ENCODE measurements at regions not wholly inside any gene's neighbourhood (a gene's known extent, or its start where the extent isn't known, plus 50 kb on each side); places are given as distances from the start of the nearest gene placed in this dataset.

- ATAC-seq = no peak
- TF ChIP-seq ISL1 (CRISPR knock-in tag; IDR thresholded peaks at IDR 0.05) = no peak
- TF ChIP-seq CREB5 (CRISPR knock-in tag; IDR thresholded peaks at IDR 0.05; ENCODE audit: low read depth) = no peak
- no peak for TF ChIP-seq TOX (CRISPR knock-in tag; IDR thresholded peaks at IDR 0.05; ENCODE audit: borderline replicate concordance)
- no peak for TF ChIP-seq ZC3H10 (CRISPR knock-in tag; IDR thresholded peaks at IDR 0.05)
- TF ChIP-seq RARB (CRISPR knock-in tag; IDR thresholded peaks at IDR 0.05) = no peak
- no peak for TF ChIP-seq ARNTL (CRISPR knock-in tag; IDR thresholded peaks at IDR 0.05; ENCODE audit: borderline replicate concordance, low read depth)
- no peak for TF ChIP-seq ESRRG (CRISPR knock-in tag; IDR thresholded peaks at IDR 0.05)
- no peak for TF ChIP-seq ZFP3 (CRISPR knock-in tag; IDR thresholded peaks at IDR 0.05)
- TF ChIP-seq ZNF565 (CRISPR knock-in tag; conservative IDR thresholded peaks at IDR 0.05; ENCODE audit: low read depth) = no peak
- TF ChIP-seq ZNF8 (CRISPR knock-in tag; IDR thresholded peaks at IDR 0.05) = no peak
- TF ChIP-seq OSR1 (CRISPR knock-in tag; IDR thresholded peaks at IDR 0.05) = no peak
- no peak for TF ChIP-seq ZFP30 (CRISPR knock-in tag; IDR thresholded peaks at IDR 0.05)
- TF ChIP-seq GLIS3 (CRISPR knock-in tag; IDR thresholded peaks at IDR 0.05) = no peak
- no peak for TF ChIP-seq SNAI2 (CRISPR knock-in tag; IDR thresholded peaks at IDR 0.05)
- TF ChIP-seq ZNF70 (CRISPR knock-in tag; IDR thresholded peaks at IDR 0.05) = no peak
- TF ChIP-seq TCF4 (CRISPR knock-in tag; IDR thresholded peaks at IDR 0.05; ENCODE audit: borderline replicate concordance) = no peak
- no peak for TF ChIP-seq TSHZ2 (CRISPR knock-in tag; IDR thresholded peaks at IDR 0.05)
Measured at GRCh38 chr2:172333978-172334330, 93.4 kb upstream of the ITGA6 start.

- no peak for ATAC-seq
- TF ChIP-seq ZNF8 (CRISPR knock-in tag; IDR thresholded peaks at IDR 0.05) (no peak), ZNF70 (CRISPR knock-in tag; IDR thresholded peaks at IDR 0.05) (no peak), BACH2 (CRISPR knock-in tag; IDR thresholded peaks at IDR 0.05; ENCODE audit: borderline replicate concordance) (no peak), ESRRG (CRISPR knock-in tag; IDR thresholded peaks at IDR 0.05) (no peak), ZC3H10 (CRISPR knock-in tag; IDR thresholded peaks at IDR 0.05) (no peak), CSDC2 (CRISPR knock-in tag; IDR thresholded peaks at IDR 0.05) (no peak), TSHZ2 (CRISPR knock-in tag; IDR thresholded peaks at IDR 0.05) (no peak), PPARA (CRISPR knock-in tag; IDR thresholded peaks at IDR 0.05; ENCODE audit: borderline replicate concordance) (no peak), TCF4 (CRISPR knock-in tag; IDR thresholded peaks at IDR 0.05; ENCODE audit: borderline replicate concordance) (no peak), TOX (CRISPR knock-in tag; IDR thresholded peaks at IDR 0.05; ENCODE audit: borderline replicate concordance) (no peak), POU6F1 (CRISPR knock-in tag; IDR thresholded peaks at IDR 0.05; ENCODE audit: borderline replicate concordance, low read depth) (no peak), OSR1 (CRISPR knock-in tag; IDR thresholded peaks at IDR 0.05) (no peak), ISL1 (CRISPR knock-in tag; IDR thresholded peaks at IDR 0.05) (no peak), SNAI2 (CRISPR knock-in tag; IDR thresholded peaks at IDR 0.05) (no peak), GLIS3 (CRISPR knock-in tag; IDR thresholded peaks at IDR 0.05) (no peak)
Measured at GRCh38 chr2:172334988-172335387, 92.4 kb upstream of the ITGA6 start.

GRCh38 chr2:172335736-172336135, 91.7 kb upstream of the ITGA6 start:
- ATAC-seq = no peak
- TF ChIP-seq POU6F1 (CRISPR knock-in tag; IDR thresholded peaks at IDR 0.05; ENCODE audit: borderline replicate concordance, low read depth) = no peak

All from SK-N-SH treated with all-trans-retinoic acid at 6 μM for 48 hours (cell line).